Transverse colon (tissue), 4 donors: ENCODE measurements at regions not wholly inside any gene's neighbourhood (a gene's known extent, or its start where the extent isn't known, plus 50 kb on each side); places are given as distances from the start of the nearest gene placed in this dataset.

ENCODE experiments used
- POLR2AphosphoS5 ChIP-seq, 3 donors: sonication (generic); formaldehyde crosslinking; IDR thresholded peaks; one replicate each; pipeline ENCODE4 v1.6.1; 2016; ENCODE audit warnings: antibody characterized with exemption in 3 of 3
- TF ChIP-seq, protein P1 (sequence below), 5 experiments: fragments of 200-600 bp in 3 of 5; fragments of 450-650 bp in 2 of 5; sonication (generic) in 3 of 5; IDR thresholded peaks; 1 replicate in 2 of 5; 2 replicates in 3 of 5; pipeline ENCODE4 v1.5.1; 2016 to 2017; ENCODE audit warnings: antibody characterized with exemption in 5 of 5, inconsistent platforms in 3 of 5, mild to moderate bottlenecking in 2 of 5, moderate library complexity in 1 of 5

DNA sequence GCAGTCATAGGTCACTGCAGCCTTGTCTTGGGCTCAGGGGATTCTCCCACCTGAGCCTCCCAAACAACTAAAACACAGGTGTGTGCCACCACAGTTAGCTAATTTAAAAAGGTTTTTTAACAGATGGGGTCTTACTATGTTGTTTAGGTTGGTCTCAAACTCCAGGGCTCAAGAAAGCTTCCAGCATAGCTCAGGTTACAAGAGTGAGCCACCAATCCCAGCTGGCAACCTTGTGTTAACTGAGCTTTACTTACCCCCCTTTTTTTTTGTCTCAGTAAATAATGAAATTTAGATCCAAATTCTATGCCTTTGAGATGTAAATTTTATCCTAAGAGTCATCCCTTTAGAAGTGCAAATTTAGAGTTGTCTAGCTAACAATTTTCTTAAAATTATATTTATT, 103.9 kb upstream of the OLFM3 start:
- TF ChIP-seq, protein P1, sequence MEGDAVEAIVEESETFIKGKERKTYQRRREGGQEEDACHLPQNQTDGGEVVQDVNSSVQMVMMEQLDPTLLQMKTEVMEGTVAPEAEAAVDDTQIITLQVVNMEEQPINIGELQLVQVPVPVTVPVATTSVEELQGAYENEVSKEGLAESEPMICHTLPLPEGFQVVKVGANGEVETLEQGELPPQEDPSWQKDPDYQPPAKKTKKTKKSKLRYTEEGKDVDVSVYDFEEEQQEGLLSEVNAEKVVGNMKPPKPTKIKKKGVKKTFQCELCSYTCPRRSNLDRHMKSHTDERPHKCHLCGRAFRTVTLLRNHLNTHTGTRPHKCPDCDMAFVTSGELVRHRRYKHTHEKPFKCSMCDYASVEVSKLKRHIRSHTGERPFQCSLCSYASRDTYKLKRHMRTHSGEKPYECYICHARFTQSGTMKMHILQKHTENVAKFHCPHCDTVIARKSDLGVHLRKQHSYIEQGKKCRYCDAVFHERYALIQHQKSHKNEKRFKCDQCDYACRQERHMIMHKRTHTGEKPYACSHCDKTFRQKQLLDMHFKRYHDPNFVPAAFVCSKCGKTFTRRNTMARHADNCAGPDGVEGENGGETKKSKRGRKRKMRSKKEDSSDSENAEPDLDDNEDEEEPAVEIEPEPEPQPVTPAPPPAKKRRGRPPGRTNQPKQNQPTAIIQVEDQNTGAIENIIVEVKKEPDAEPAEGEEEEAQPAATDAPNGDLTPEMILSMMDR (IDR thresholded peaks at IDR 0.05) = no peak
- TF ChIP-seq POLR2AphosphoS5 (IDR thresholded peaks at IDR 0.05) = no peak
